BE2C (cell line): ENCODE measurements at regions not wholly inside any gene's neighbourhood (a gene's known extent, or its start where the extent isn't known, plus 50 kb on each side); places are given as distances from the start of the nearest gene placed in this dataset.

Source experiments
- DNase-seq: peaks from one replicate; pipeline ENCODE4 v3.0.0-alpha.2; 2020
- H3K27me3 ChIP-seq: fragments of 250-450 bp; sonication (Bioruptor Pico); 2 replicates; pipeline ENCODE4 v1.5.1; 2020; ENCODE audit warnings: mild to moderate bottlenecking
- H3K36me3 ChIP-seq: fragments of 250-450 bp; sonication (Bioruptor Pico); 2 replicates; pipeline ENCODE4 v1.5.1; 2020; ENCODE audit warnings: mild to moderate bottlenecking
- H3K4me1 ChIP-seq: fragments of 250-450 bp; sonication (Bioruptor Pico); 2 replicates; pipeline ENCODE4 v1.5.1; 2020
- H3K4me3 ChIP-seq: 2 replicates; pipeline ENCODE4 v1.5.1; 2011; ENCODE audit warnings: low read depth, low read length
- H3K9me3 ChIP-seq: fragments of 250-450 bp; sonication (Bioruptor Pico); 2 replicates; pipeline ENCODE4 v1.5.1; 2020
- CTCF ChIP-seq: IDR thresholded peaks from 2 replicates; pipeline ENCODE4 v1.5.1; 2012; ENCODE audit warnings: mild to moderate bottlenecking, low read depth, low read length

GRCh38 chr5:139733698-139734538, 61.7 kb upstream of the PSD2 start:
- TF ChIP-seq CTCF = no peak
- H3K4me3 ChIP-seq = no peak overlapping the region
- no peak for DNase-seq
- H3K4me1 ChIP-seq = no peaks in the 10 kb centered on the region
- no peaks in the 10 kb centered on the region for H3K36me3 ChIP-seq
- no peaks in the 10 kb centered on the region for H3K9me3 ChIP-seq
- no peaks in the 10 kb centered on the region for H3K27me3 ChIP-seq

- Histone ChIP-seq H3K27me3 (no peaks in the 10 kb centered on the region), H3K36me3 (no peaks in the 10 kb centered on the region), H3K4me3 (no peak overlapping the region), H3K9me3 (no peaks in the 10 kb centered on the region), H3K4me1 (no peaks in the 10 kb centered on the region)
- TF ChIP-seq CTCF = no peak
- no peak for DNase-seq
Measured at GRCh38 chr5:139734539-139734916, 61.1 kb upstream of the PSD2 start.

GRCh38 chr5:139738193-139739149, 57.1 kb upstream of the PSD2 start:
- no peaks in the 10 kb centered on the region for H3K36me3 ChIP-seq
- H3K4me3 ChIP-seq = no peak overlapping the region
- DNase-seq = no peak
- H3K4me1 ChIP-seq = no peaks in the 10 kb centered on the region
- no peaks in the 10 kb centered on the region for H3K27me3 ChIP-seq
- no peaks in the 10 kb centered on the region for H3K9me3 ChIP-seq
- TF ChIP-seq CTCF = no peak

GRCh38 chr5:139739150-139739974, 56.2 kb upstream of the PSD2 start:
- H3K4me1 ChIP-seq = no peaks in the 10 kb centered on the region
- TF ChIP-seq CTCF = no peak
- no peak overlapping the region for H3K4me3 ChIP-seq
- no peaks in the 10 kb centered on the region for H3K9me3 ChIP-seq
- DNase-seq = no peak
- H3K27me3 ChIP-seq = no peaks in the 10 kb centered on the region
- no peaks in the 10 kb centered on the region for H3K36me3 ChIP-seq

DNA sequence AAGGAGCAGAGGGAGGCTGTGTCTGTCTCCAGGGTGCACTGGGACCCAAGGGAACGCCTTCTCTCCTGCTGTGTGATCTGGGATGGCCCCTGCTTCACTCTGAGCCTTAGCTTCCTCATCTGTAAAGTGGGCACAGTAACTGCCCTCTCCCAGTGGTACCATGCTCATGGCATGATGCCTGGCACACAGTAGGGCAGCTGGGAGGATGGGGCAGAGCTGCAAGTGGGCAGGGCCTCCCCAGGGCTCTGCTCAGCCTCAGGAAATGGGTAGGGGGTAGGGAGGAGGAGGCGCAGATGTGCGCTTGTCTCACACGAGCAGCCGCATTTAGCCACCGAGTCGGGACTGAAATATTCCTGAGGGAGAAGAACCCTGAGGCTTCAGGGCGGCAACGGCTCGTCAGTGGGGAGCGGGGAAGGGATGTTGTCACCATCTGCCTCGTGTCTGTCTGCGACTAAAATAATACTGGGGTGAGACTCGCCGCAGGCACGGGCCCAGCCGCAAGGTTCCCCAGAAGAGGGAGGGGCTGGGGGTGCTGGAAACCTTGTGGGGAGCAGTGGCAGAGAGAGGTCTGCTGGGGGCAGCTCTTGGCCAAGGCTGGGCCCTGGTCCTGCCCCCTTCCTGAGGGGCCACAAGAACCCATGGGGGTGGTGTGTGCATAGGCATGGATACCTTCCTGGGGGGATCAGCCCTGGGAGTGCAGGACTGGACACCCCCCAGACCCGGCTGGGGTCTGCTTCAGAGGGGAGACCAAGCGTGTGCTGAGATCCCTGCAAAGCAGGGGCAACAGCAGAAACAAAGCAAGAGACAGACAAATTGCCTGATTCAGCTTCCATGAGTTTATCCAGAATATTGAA, 55.2 kb upstream of the PSD2 start:
- Histone ChIP-seq H3K36me3 (no peaks in the 10 kb centered on the region), H3K9me3 (no peaks in the 10 kb centered on the region), H3K4me3 (no peak overlapping the region), H3K27me3 (no peaks in the 10 kb centered on the region), H3K4me1 (peaks cover 4% of the 10 kb centered on the region)
- no peak for TF ChIP-seq CTCF
- no peak for DNase-seq
